Esophagus squamous epithelium (tissue), 5 donors: ENCODE measurements at regions not wholly inside any gene's neighbourhood (a gene's known extent, or its start where the extent isn't known, plus 50 kb on each side); places are given as distances from the start of the nearest gene placed in this dataset.

ENCODE experiments used
- DNase-seq: peaks from one replicate; lab custom pipeline; 2025; lab: John Stamatoyannopoulos, UW
- H3K27ac ChIP-seq, 4 donors: fragments of 200-600 bp; sonication (generic); one replicate each; pipeline ENCODE4 v1.5.1; 2016 to 2019; ENCODE audit warnings: mild to moderate bottlenecking in 1 of 4
- H3K27me3 ChIP-seq, 4 donors: fragments of 200-600 bp; sonication (generic); 1 replicate in 3 of 4; 2 replicates in 1 of 4; pipeline versions ENCODE4 v1.5.1 to v1.6.0; 2017 to 2021; ENCODE audit warnings: antibody characterized with exemption in 1 of 4
- H3K36me3 ChIP-seq, 3 donors: fragments of 200-600 bp; sonication (generic); one replicate each; pipeline ENCODE4 v1.5.1; 2016 to 2019
- H3K4me1 ChIP-seq, 3 donors: fragments of 200-600 bp; sonication (generic); one replicate each; pipeline ENCODE4 v1.5.1; 2017 to 2019
- H3K4me3 ChIP-seq, 4 donors: fragments of 200-600 bp; sonication (generic); 1 replicate in 3 of 4; 2 replicates in 1 of 4; pipeline ENCODE4 v1.5.1; 2016 to 2019; ENCODE audit warnings: mild to moderate bottlenecking in 2 of 4, moderate library complexity in 1 of 4
- H3K9me3 ChIP-seq, 3 donors: fragments of 200-600 bp; sonication (generic); one replicate each; pipeline ENCODE4 v1.5.1; 2016 to 2019
- POLR2A ChIP-seq, 4 donors: fragments of 450-650 bp; IDR thresholded peaks; one replicate each; pipeline ENCODE4 v1.6.1; 2017; ENCODE audit warnings: antibody characterized with exemption in 4 of 4, mild to moderate bottlenecking in 4 of 4, moderate library complexity in 3 of 4
- WGBS, 2 donors: methylation state at CpG; one replicate each; pipeline ENCODE4 v1.1.5; 2018; 5-methylcytosine and 5-hydroxymethylcytosine counted together
- intact Hi-C: fragments of 100-400 bp; cut with DNase I; formaldehyde crosslinking; loops from one replicate; pipeline ENCODE4 v1.15.0; 2022
- TF ChIP-seq, protein P1 (sequence below), 6 experiments: fragments of 450-650 bp in 4 of 6; fragments of 200-600 bp in 2 of 6; sonication (generic) in 2 of 6; IDR thresholded peaks; one replicate each; pipeline ENCODE4 v1.5.1; 2016 to 2019; ENCODE audit warnings: antibody characterized with exemption in 6 of 6, mild to moderate bottlenecking in 4 of 6, moderate library complexity in 4 of 6
- donor health status: DM: yes; HTN: yes; CAD: no.

DNA sequence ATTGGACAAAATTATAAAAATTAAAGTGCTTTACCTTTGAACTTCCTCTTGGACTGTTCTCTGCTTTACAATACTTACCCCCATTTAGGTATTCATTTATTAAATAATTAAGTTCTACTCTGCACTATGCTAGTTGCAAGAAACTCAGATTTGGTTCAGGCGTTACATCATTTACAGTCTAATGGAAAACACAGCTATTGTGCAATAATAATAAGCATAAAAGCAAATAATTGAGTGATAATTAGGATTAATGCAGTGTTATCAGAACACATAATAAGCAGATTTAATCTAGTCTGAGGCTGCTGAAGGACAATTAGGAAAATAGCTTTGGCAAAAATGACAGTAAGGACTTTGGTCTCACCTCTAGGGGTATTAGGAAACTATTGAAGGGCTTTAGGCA, 493.2 kb upstream of the ADARB2 start:
- H3K27ac ChIP-seq = no peak overlapping the region
- H3K36me3 ChIP-seq = no peaks in the 10 kb centered on the region
- 71 to 80% methylated on average over 1 of the region's 1 CpG for WGBS, 2 donors
- no peak overlapping the region for H3K4me3 ChIP-seq
- H3K4me1 ChIP-seq = no peaks in the 10 kb centered on the region
- no peaks in the 10 kb centered on the region for H3K27me3 ChIP-seq
- no peak for DNase-seq
- TF ChIP-seq POLR2A (IDR thresholded peaks at IDR 0.05) = no peak
- TF ChIP-seq, protein P1, sequence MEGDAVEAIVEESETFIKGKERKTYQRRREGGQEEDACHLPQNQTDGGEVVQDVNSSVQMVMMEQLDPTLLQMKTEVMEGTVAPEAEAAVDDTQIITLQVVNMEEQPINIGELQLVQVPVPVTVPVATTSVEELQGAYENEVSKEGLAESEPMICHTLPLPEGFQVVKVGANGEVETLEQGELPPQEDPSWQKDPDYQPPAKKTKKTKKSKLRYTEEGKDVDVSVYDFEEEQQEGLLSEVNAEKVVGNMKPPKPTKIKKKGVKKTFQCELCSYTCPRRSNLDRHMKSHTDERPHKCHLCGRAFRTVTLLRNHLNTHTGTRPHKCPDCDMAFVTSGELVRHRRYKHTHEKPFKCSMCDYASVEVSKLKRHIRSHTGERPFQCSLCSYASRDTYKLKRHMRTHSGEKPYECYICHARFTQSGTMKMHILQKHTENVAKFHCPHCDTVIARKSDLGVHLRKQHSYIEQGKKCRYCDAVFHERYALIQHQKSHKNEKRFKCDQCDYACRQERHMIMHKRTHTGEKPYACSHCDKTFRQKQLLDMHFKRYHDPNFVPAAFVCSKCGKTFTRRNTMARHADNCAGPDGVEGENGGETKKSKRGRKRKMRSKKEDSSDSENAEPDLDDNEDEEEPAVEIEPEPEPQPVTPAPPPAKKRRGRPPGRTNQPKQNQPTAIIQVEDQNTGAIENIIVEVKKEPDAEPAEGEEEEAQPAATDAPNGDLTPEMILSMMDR (IDR thresholded peaks at IDR 0.05) = no peak
- intact Hi-C loops = no loop called here
- no peaks in the 10 kb centered on the region for H3K9me3 ChIP-seq

DNA sequence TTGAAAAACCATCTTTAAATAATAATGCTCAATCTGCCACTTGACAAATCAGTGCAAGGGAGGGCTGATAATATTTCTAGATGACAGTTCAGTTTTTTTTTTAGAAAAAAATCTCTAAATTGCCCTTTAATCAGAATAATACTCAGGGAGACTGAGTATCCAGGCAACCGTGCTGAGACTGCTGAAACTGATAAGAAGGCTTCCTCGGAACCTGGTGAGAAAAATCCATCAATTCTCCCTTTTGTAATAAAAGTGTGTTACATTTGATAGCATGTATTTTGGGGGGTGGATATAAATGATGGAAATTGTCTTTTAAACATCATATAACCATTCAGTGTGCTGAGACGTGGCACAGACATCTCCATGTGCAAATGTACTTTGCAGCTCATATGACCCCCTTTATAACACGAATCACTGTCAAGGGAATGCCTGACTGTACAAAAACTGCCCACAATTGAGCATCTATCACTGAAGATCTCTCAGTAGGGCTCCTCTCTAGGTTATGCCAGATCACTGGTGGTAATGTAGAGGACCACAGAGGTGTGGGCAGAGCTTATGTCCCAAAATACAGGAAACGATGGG, 491.1 kb upstream of the ADARB2 start:
- H3K4me1 ChIP-seq = no peaks in the 10 kb centered on the region
- WGBS, 2 donors = 71 to 77% methylated on average over 5 of the region's 5 CpGs
- H3K27ac ChIP-seq = no peak overlapping the region
- DNase-seq = no peak
- H3K36me3 ChIP-seq = no peaks in the 10 kb centered on the region
- H3K27me3 ChIP-seq = no peaks in the 10 kb centered on the region
- H3K9me3 ChIP-seq = no peaks in the 10 kb centered on the region
- no peak overlapping the region for H3K4me3 ChIP-seq
- TF ChIP-seq POLR2A (IDR thresholded peaks at IDR 0.05) = no peak
- TF ChIP-seq, protein P1 (IDR thresholded peaks at IDR 0.05) = no peak
- intact Hi-C loops = no loop called here

DNA sequence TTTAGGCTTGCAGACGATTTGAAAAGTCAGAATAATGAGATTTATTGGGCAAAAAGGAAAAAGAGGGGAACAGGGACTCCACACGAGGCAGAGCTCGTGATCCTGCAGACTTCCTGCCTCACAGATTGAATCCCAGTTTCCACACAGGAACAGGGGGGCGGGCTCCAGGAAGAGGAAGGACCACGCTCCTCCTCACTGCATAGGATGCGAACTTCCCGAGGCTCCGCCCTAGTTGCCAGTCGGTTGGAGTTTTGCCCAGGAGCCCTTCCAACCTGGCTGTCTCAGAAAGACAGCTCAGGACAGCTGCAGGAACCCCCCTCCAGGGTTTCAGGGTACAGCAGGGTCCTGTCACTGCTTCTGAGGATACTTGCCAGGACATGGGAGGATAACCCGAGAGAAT, 488.3 kb upstream of the ADARB2 start:
- DNase-seq = no peak
- TF ChIP-seq, protein P1 (IDR thresholded peaks at IDR 0.05) = no peak
- TF ChIP-seq POLR2A (IDR thresholded peaks at IDR 0.05) = no peak
- Histone ChIP-seq H3K36me3 (no peaks in the 10 kb centered on the region), H3K4me1 (no peaks in the 10 kb centered on the region), H3K9me3 (no peaks in the 10 kb centered on the region), H3K27me3 (no peaks in the 10 kb centered on the region), H3K4me3 (no peak overlapping the region), H3K27ac (no peak overlapping the region)
- 73 to 78% methylated on average over 6 to 10 of the region's 10 CpGs for WGBS, 2 donors
- intact Hi-C loops = no loop called here

DNA sequence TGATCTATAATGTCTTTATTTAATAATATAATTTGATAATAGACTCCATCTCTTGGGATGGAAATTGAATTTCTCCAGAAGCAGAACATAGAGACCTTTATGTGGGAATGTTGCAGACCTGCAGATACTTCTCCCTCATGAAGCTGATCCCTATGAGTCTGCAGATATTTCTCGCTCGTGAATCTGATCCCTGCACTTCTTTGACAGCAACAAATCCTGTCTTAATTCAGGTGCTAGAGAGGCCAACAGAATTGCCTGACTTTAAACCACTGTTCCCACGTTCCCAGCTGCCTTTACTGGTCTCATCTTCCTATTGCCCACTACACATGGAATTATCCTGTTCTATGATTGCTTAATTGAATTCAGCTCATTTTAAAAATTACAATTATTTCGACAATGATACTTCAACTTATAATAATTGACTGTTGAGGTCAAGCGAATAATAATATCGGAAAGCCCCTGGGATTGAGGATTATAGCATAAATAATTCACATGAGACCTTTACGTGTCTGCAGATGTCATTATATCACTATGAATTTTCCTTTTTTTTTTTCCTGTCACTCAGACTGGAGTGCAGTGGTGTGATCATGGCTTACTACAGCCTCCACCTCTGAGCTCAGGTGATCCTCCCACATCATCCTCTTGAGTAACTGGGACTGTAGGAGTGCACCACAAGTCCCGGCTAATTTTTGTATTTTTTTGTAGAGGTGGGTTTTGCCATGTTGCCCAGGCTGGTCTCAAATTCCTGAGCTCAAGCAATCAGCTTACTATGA, 486.4 kb upstream of the ADARB2 start:
- TF ChIP-seq, protein P1 (IDR thresholded peaks at IDR 0.05) = no peak
- TF ChIP-seq POLR2A (IDR thresholded peaks at IDR 0.05) = no peak
- no peak overlapping the region for H3K27ac ChIP-seq
- H3K27me3 ChIP-seq = no peaks in the 10 kb centered on the region
- no peak for DNase-seq
- H3K4me3 ChIP-seq = no peak overlapping the region
- 74 to 83% methylated on average over 8 of the region's 8 CpGs for WGBS, 2 donors
- H3K4me1 ChIP-seq = no peaks in the 10 kb centered on the region
- intact Hi-C loops = no loop called here
- no peaks in the 10 kb centered on the region for H3K9me3 ChIP-seq
- H3K36me3 ChIP-seq = no peaks in the 10 kb centered on the region

DNA sequence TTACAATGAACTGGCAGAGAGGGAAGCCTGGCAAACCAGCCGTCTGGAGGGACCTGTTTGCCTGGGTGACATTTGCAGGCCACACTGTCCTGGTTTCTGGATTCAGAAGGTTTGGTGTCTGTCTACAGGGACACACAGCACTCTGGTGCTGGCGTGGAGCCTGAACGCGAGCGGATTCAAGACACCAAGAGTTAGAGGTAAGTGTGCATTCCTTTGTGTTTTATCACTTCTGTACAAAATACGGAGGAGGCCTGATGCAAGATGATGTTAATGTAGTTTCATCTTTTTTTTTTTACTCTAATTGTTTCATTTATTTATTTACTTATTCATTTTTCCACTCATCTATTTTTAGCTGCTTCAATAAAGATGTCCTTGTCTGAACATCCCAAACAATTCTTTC, 485.3 kb upstream of the ADARB2 start:
- intact Hi-C loops = no loop called here
- H3K27ac ChIP-seq = no peak overlapping the region
- 72 to 84% methylated on average over 6 of the region's 6 CpGs for WGBS, 2 donors
- no peak for DNase-seq
- no peaks in the 10 kb centered on the region for H3K9me3 ChIP-seq
- no peaks in the 10 kb centered on the region for H3K27me3 ChIP-seq
- no peak overlapping the region for H3K4me3 ChIP-seq
- no peak for TF ChIP-seq POLR2A (IDR thresholded peaks at IDR 0.05)
- TF ChIP-seq, protein P1 (IDR thresholded peaks at IDR 0.05) = no peak
- no peaks in the 10 kb centered on the region for H3K4me1 ChIP-seq
- no peaks in the 10 kb centered on the region for H3K36me3 ChIP-seq
